Mesenchymal stem cell (in vitro differentiated cells and primary cell): ENCODE measurements at regions not wholly inside any gene's neighbourhood (a gene's known extent, or its start where the extent isn't known, plus 50 kb on each side); places are given as distances from the start of the nearest gene placed in this dataset.
A peak's percentile ranks its signal among the peaks of the same experiment; 100 is the strongest.

ENCODE experiments used
- DNase-seq: peaks from one replicate; pipeline ENCODE4 v3.0.0-alpha.2; 2013
- H2AFZ ChIP-seq: one replicate; pipeline ENCODE4 v1.6.1; 2013; ENCODE audit warnings: low read depth, mild to moderate bottlenecking, control low read depth, inconsistent platforms, low read length, moderate library complexity
- H2AK5ac ChIP-seq: 2 replicates; pipeline ENCODE4 v1.6.1; 2013; ENCODE audit warnings: low read length, moderate library complexity, mild to moderate bottlenecking, inconsistent platforms; ENCODE audit not compliant: severe bottlenecking
- H2BK120ac ChIP-seq: one replicate; pipeline ENCODE4 v1.6.1; 2013; ENCODE audit warnings: low read depth, mild to moderate bottlenecking, inconsistent platforms, low read length, moderate library complexity
- H2BK12ac ChIP-seq, 2 experiments: one replicate each; pipeline ENCODE4 v1.6.1; 2013; ENCODE audit warnings: inconsistent platforms in 2 of 2, low read length in 2 of 2, mild to moderate bottlenecking in 2 of 2, moderate library complexity in 2 of 2, control low read depth in 1 of 2
- H2BK15ac ChIP-seq: one replicate; pipeline ENCODE4 v1.6.1; 2013; ENCODE audit warnings: mild to moderate bottlenecking, low read depth, inconsistent platforms; ENCODE audit not compliant: poor library complexity, severe bottlenecking
- H2BK5ac ChIP-seq: 2 replicates; pipeline ENCODE4 v1.6.1; 2013; ENCODE audit warnings: low read depth, mild to moderate bottlenecking, low read length, control low read depth, inconsistent platforms; ENCODE audit not compliant: poor library complexity, severe bottlenecking
- H3K14ac ChIP-seq, 2 experiments: one replicate each; pipeline ENCODE4 v1.6.1; 2013; ENCODE audit warnings: inconsistent platforms in 2 of 2, low read length in 2 of 2, control low read depth in 1 of 2, mild to moderate bottlenecking in 1 of 2, moderate library complexity in 1 of 2
- H3K18ac ChIP-seq, 2 experiments: one replicate each; pipeline ENCODE4 v1.6.1; 2013; ENCODE audit warnings: inconsistent platforms in 2 of 2, low read length in 2 of 2, control low read depth in 1 of 2, low read depth in 1 of 2, mild to moderate bottlenecking in 1 of 2
- H3K23ac ChIP-seq, 2 experiments: one replicate each; pipeline ENCODE4 v1.6.1; 2013; ENCODE audit warnings: inconsistent platforms in 2 of 2, low read length in 2 of 2, mild to moderate bottlenecking in 2 of 2, moderate library complexity in 2 of 2, control low read depth in 1 of 2
- H3K27ac ChIP-seq: 2 replicates; pipeline ENCODE4 v1.5.1; 2013; ENCODE audit warnings: mild to moderate bottlenecking, moderate library complexity, low read length, control low read depth, inconsistent platforms; ENCODE audit not compliant: poor library complexity, severe bottlenecking
- H3K27me3 ChIP-seq, 2 experiments: 2 replicates each; pipeline versions ENCODE4 v1.6.1 to v1.7.0; 2013; ENCODE audit warnings: low read length in 2 of 2, mild to moderate bottlenecking in 2 of 2, moderate library complexity in 2 of 2, control low read depth in 1 of 2, inconsistent platforms in 1 of 2; ENCODE audit not compliant: control insufficient read depth in 1 of 2, insufficient read depth in 1 of 2
- H3K36me3 ChIP-seq, 2 experiments: 2 replicates each; pipeline versions ENCODE4 v1.6.1 to v1.7.0; 2013; ENCODE audit warnings: low read length in 2 of 2, control low read depth in 1 of 2, inconsistent platforms in 1 of 2, low read depth in 1 of 2, mild to moderate bottlenecking in 1 of 2; ENCODE audit not compliant: insufficient read depth in 2 of 2, control insufficient read depth in 1 of 2
- H3K4ac ChIP-seq, 2 experiments: one replicate each; pipeline ENCODE4 v1.6.1; 2013; ENCODE audit warnings: inconsistent platforms in 2 of 2, low read length in 2 of 2, mild to moderate bottlenecking in 2 of 2, moderate library complexity in 2 of 2, control low read depth in 1 of 2, low read depth in 1 of 2
- H3K4me1 ChIP-seq: 2 replicates; pipeline ENCODE4 v1.6.1; 2013; ENCODE audit warnings: low read depth, low read length, control low read depth; ENCODE audit not compliant: control insufficient read depth, insufficient read depth
- H3K4me2 ChIP-seq: 2 replicates; pipeline ENCODE4 v1.6.1; 2013; ENCODE audit warnings: low read length, mild to moderate bottlenecking, inconsistent platforms; ENCODE audit not compliant: poor library complexity, severe bottlenecking
- H3K4me3 ChIP-seq, 2 experiments: 2 replicates each; pipeline versions ENCODE4 v1.5.1 to v1.7.0; 2013; ENCODE audit warnings: low read length in 2 of 2, mild to moderate bottlenecking in 2 of 2, control low read depth in 1 of 2, low read depth in 1 of 2; ENCODE audit not compliant: insufficient read depth in 1 of 2
- H3K79me1 ChIP-seq: replicated peaks from 2 replicates; pipeline ENCODE4 v1.6.1; 2013; ENCODE audit warnings: mild to moderate bottlenecking, control low read depth, low read length, inconsistent platforms; ENCODE audit not compliant: poor library complexity, severe bottlenecking
- H3K9ac ChIP-seq: 2 replicates; pipeline ENCODE4 v1.7.0; 2013; ENCODE audit warnings: mild to moderate bottlenecking, low read length, moderate library complexity
- H3K9me3 ChIP-seq: 2 replicates; pipeline ENCODE4 v1.7.0; 2013; ENCODE audit warnings: mild to moderate bottlenecking, low read length; ENCODE audit not compliant: control insufficient read depth
- H4K8ac ChIP-seq: one replicate; pipeline ENCODE4 v1.6.1; 2013; ENCODE audit warnings: inconsistent platforms, mild to moderate bottlenecking, low read length, moderate library complexity
- H4K91ac ChIP-seq: one replicate; pipeline ENCODE4 v1.6.1; 2013; ENCODE audit warnings: mild to moderate bottlenecking, low read length, inconsistent platforms
- WGBS: methylation state at CpG from one replicate; pipeline ENCODE4 v1.1.7; 2013; ENCODE audit warnings: mixed read lengths; 5-methylcytosine and 5-hydroxymethylcytosine counted together

- H3K9ac ChIP-seq, result peak overlapping the region; percentile 39
- H3K14ac ChIP-seq, result no peak overlapping the region
- H2BK12ac ChIP-seq, result no peak overlapping the region
- H4K8ac ChIP-seq, result no peak overlapping the region
- no peaks in the 10 kb centered on the region for H3K4me1 ChIP-seq
- H3K79me1 ChIP-seq, result no peaks in the 10 kb centered on the region
- H2AFZ ChIP-seq, result no peak overlapping the region
- H3K18ac ChIP-seq, result no peak overlapping the region
- no peak overlapping the region for H4K91ac ChIP-seq
- no peak overlapping the region for H3K4me3 ChIP-seq
- DNase-seq, result no peak
- no peak overlapping the region for H3K4me2 ChIP-seq
- H3K27me3 ChIP-seq, result no peaks in the 10 kb centered on the region
- no peak overlapping the region for H2BK5ac ChIP-seq
- no peak overlapping the region for H3K27ac ChIP-seq
- no peak overlapping the region for H2BK120ac ChIP-seq
- H2AK5ac ChIP-seq, result no peak overlapping the region
- H3K9me3 ChIP-seq, result no peaks in the 10 kb centered on the region
- no peaks in the 10 kb centered on the region for H3K36me3 ChIP-seq
- no peak overlapping the region for H3K4ac ChIP-seq
- H3K23ac ChIP-seq, result no peak overlapping the region
- no CpG with 5 or more reads among the region's 3 CpGs for WGBS
- H2BK15ac ChIP-seq, result no peak overlapping the region
Measured at GRCh38 chr5:18052569-18052968, 418.3 kb downstream of the TAF11L14 start.

- no peak overlapping the region for H3K18ac ChIP-seq
- no peak overlapping the region for H3K4me2 ChIP-seq
- no peak overlapping the region for H3K9ac ChIP-seq
- H4K8ac ChIP-seq, result no peak overlapping the region
- no peak overlapping the region for H2BK12ac ChIP-seq
- no peak overlapping the region for H2BK5ac ChIP-seq
- H2BK15ac ChIP-seq, result no peak overlapping the region
- DNase-seq, result no peak
- H3K4ac ChIP-seq, result no peak overlapping the region
- no peak overlapping the region for H2AK5ac ChIP-seq
- H3K79me1 ChIP-seq, result no peaks in the 10 kb centered on the region
- H3K23ac ChIP-seq, result no peak overlapping the region
- no peak overlapping the region for H3K27ac ChIP-seq
- H3K14ac ChIP-seq, result no peak overlapping the region
- no peak overlapping the region for H2AFZ ChIP-seq
- H3K4me3 ChIP-seq, result no peak overlapping the region
- WGBS, result 74% methylated on average over 3 of the region's 3 CpGs
- H2BK120ac ChIP-seq, result no peak overlapping the region
- no peaks in the 10 kb centered on the region for H3K9me3 ChIP-seq
- H3K27me3 ChIP-seq, result no peaks in the 10 kb centered on the region
- no peaks in the 10 kb centered on the region for H3K36me3 ChIP-seq
- H4K91ac ChIP-seq, result no peak overlapping the region
- no peaks in the 10 kb centered on the region for H3K4me1 ChIP-seq
Measured at GRCh38 chr5:18057725-18058124, 423.5 kb downstream of the TAF11L14 start.

GRCh38 chr5:18067615-18068014, 433.4 kb downstream of the TAF11L14 start:
- H2AK5ac ChIP-seq, result no peak overlapping the region
- H3K9me3 ChIP-seq, result peaks cover 5% of the 10 kb centered on the region
- no peaks in the 10 kb centered on the region for H3K79me1 ChIP-seq
- H4K8ac ChIP-seq, result no peak overlapping the region
- no peak overlapping the region for H3K4me2 ChIP-seq
- no peak overlapping the region for H2BK5ac ChIP-seq
- no peak overlapping the region for H3K14ac ChIP-seq
- no peak overlapping the region for H2BK15ac ChIP-seq
- no peak overlapping the region for H3K4ac ChIP-seq
- H3K27me3 ChIP-seq, result no peaks in the 10 kb centered on the region
- H3K36me3 ChIP-seq, result no peaks in the 10 kb centered on the region
- H2BK120ac ChIP-seq, result no peak overlapping the region
- no peak overlapping the region for H3K23ac ChIP-seq
- H2AFZ ChIP-seq, result no peak overlapping the region
- 73% methylated on average over 2 of the region's 2 CpGs for WGBS
- no peak overlapping the region for H4K91ac ChIP-seq
- H3K9ac ChIP-seq, result no peak overlapping the region
- no peak overlapping the region for H2BK12ac ChIP-seq
- H3K4me3 ChIP-seq, result no peak overlapping the region
- DNase-seq, result no peak
- no peak overlapping the region for H3K18ac ChIP-seq
- no peak overlapping the region for H3K27ac ChIP-seq
- no peaks in the 10 kb centered on the region for H3K4me1 ChIP-seq

- no peak for DNase-seq
- 88% methylated on average over 5 of the region's 5 CpGs for WGBS
- H3K4me1 ChIP-seq, result no peaks in the 10 kb centered on the region
- H3K18ac ChIP-seq, result no peak overlapping the region
- H3K14ac ChIP-seq, result no peak overlapping the region
- no peak overlapping the region for H3K4me3 ChIP-seq
- no peak overlapping the region for H3K9ac ChIP-seq
- no peak overlapping the region for H2BK15ac ChIP-seq
- no peak overlapping the region for H2BK12ac ChIP-seq
- no peak overlapping the region for H3K4ac ChIP-seq
- H3K36me3 ChIP-seq, result no peaks in the 10 kb centered on the region
- no peaks in the 10 kb centered on the region for H3K27me3 ChIP-seq
- no peak overlapping the region for H2BK5ac ChIP-seq
- no peak overlapping the region for H3K27ac ChIP-seq
- no peak overlapping the region for H3K23ac ChIP-seq
- no peak overlapping the region for H2BK120ac ChIP-seq
- no peak overlapping the region for H4K91ac ChIP-seq
- no peak overlapping the region for H3K4me2 ChIP-seq
- no peaks in the 10 kb centered on the region for H3K9me3 ChIP-seq
- no peak overlapping the region for H2AFZ ChIP-seq
- peak overlapping the region; percentile 44 for H2AK5ac ChIP-seq
- H4K8ac ChIP-seq, result no peak overlapping the region
- H3K79me1 ChIP-seq, result no peaks in the 10 kb centered on the region
Measured at GRCh38 chr5:18068826-18069225, 434.6 kb downstream of the TAF11L14 start.
